ENCODE measurements at regions not wholly inside any gene's neighbourhood (a gene's known extent, or its start where the extent isn't known, plus 50 kb on each side); places are given as distances from the start of the nearest gene placed in this dataset.

GRCh38 chr5:133732536-133732935, 120.2 kb upstream of the FSTL4 start:
- no peak for DNase-seq

- DNase-seq = no peak
Measured at GRCh38 chr5:133731951-133732350, 119.6 kb upstream of the FSTL4 start.

- no peak for DNase-seq
Measured at GRCh38 chr5:133730866-133731265, 118.5 kb upstream of the FSTL4 start.

- no peak for DNase-seq
Measured at GRCh38 chr5:133730346-133730745, 118.0 kb upstream of the FSTL4 start.

- DNase-seq = no peak
Measured at GRCh38 chr5:133729800-133730199, 117.5 kb upstream of the FSTL4 start.

- no peak for DNase-seq
Measured at GRCh38 chr5:133728475-133728874, 116.1 kb upstream of the FSTL4 start.

- no peak for DNase-seq
Measured at GRCh38 chr5:133727636-133728035, 115.3 kb upstream of the FSTL4 start.

- no peak for DNase-seq
Measured at GRCh38 chr5:133723651-133724366, 111.5 kb upstream of the FSTL4 start.

- DNase-seq = no peak
Measured at GRCh38 chr5:133723126-133723525, 110.8 kb upstream of the FSTL4 start.

- DNase-seq = no peak
Measured at GRCh38 chr5:133721365-133721764, 109.0 kb upstream of the FSTL4 start.

- DNase-seq = no peak
Measured at GRCh38 chr5:133718457-133718856, 106.1 kb upstream of the FSTL4 start.

GRCh38 chr5:133716532-133717183, 104.3 kb upstream of the FSTL4 start:
- no peak for DNase-seq

- no peak for DNase-seq
Measured at GRCh38 chr5:133715616-133716015, 103.3 kb upstream of the FSTL4 start.

- DNase-seq = no peak
Measured at GRCh38 chr5:133715216-133715615, 102.9 kb upstream of the FSTL4 start.

- DNase-seq = no peak
Measured at GRCh38 chr5:133714161-133714915, 102.0 kb upstream of the FSTL4 start.

- DNase-seq = peak in 1 of 3 donors; percentile 1
Measured at GRCh38 chr5:133713751-133714150, 101.4 kb upstream of the FSTL4 start.

GRCh38 chr5:133713209-133713608, 100.9 kb upstream of the FSTL4 start:
- no peak for DNase-seq

GRCh38 chr5:133712562-133712961, 100.2 kb upstream of the FSTL4 start:
- no peak for DNase-seq

GRCh38 chr5:133709209-133709725, 96.9 kb upstream of the FSTL4 start:
- no peak for DNase-seq

- DNase-seq = no peak
Measured at GRCh38 chr5:133708331-133708850, 96.0 kb upstream of the FSTL4 start.

GRCh38 chr5:133707629-133708028, 95.3 kb upstream of the FSTL4 start:
- no peak for DNase-seq

- DNase-seq = no peak
Measured at GRCh38 chr5:133706506-133707430, 94.4 kb upstream of the FSTL4 start.
